Lower leg skin (tissue), 4 donors: ENCODE measurements at regions not wholly inside any gene's neighbourhood (a gene's known extent, or its start where the extent isn't known, plus 50 kb on each side); places are given as distances from the start of the nearest gene placed in this dataset.

Experiments
- DNase-seq, 2 donors: peaks; one replicate each; pipeline ENCODE4 v3.0.0-alpha.2; 2019; ENCODE audit warnings: low spot score in 2 of 2
- H3K4me3 ChIP-seq: fragments of 200-600 bp; sonication (generic); 2 replicates; pipeline ENCODE4 v1.5.1; 2017; ENCODE audit warnings: mild to moderate bottlenecking, low read depth; ENCODE audit not compliant: poor library complexity, severe bottlenecking
- POLR2A ChIP-seq, 2 donors: fragments of 450-650 bp; IDR thresholded peaks; one replicate each; pipeline ENCODE4 v1.6.1; 2016 to 2017; ENCODE audit warnings: antibody characterized with exemption in 2 of 2, mild to moderate bottlenecking in 1 of 2, moderate library complexity in 1 of 2
- WGBS, 2 donors: methylation state at CpG; one replicate each; pipeline ENCODE4 v1.1.5; 2018; 5-methylcytosine and 5-hydroxymethylcytosine counted together
- intact Hi-C: fragments of 100-400 bp; cut with DNase I; formaldehyde crosslinking; loops from one replicate; pipeline ENCODE4 v1.15.0; 2023; ENCODE audit warnings: low total_unique reads
- TF ChIP-seq, protein P1 (sequence below), 3 donors: fragments of 450-650 bp; IDR thresholded peaks; one replicate each; pipeline ENCODE4 v1.5.1; 2016; ENCODE audit warnings: antibody characterized with exemption in 3 of 3, mild to moderate bottlenecking in 3 of 3, moderate library complexity in 2 of 3

GRCh38 chr7:11950942-11951341 is 118.9 kb upstream of the THSD7A start:
- TF ChIP-seq, protein P1, sequence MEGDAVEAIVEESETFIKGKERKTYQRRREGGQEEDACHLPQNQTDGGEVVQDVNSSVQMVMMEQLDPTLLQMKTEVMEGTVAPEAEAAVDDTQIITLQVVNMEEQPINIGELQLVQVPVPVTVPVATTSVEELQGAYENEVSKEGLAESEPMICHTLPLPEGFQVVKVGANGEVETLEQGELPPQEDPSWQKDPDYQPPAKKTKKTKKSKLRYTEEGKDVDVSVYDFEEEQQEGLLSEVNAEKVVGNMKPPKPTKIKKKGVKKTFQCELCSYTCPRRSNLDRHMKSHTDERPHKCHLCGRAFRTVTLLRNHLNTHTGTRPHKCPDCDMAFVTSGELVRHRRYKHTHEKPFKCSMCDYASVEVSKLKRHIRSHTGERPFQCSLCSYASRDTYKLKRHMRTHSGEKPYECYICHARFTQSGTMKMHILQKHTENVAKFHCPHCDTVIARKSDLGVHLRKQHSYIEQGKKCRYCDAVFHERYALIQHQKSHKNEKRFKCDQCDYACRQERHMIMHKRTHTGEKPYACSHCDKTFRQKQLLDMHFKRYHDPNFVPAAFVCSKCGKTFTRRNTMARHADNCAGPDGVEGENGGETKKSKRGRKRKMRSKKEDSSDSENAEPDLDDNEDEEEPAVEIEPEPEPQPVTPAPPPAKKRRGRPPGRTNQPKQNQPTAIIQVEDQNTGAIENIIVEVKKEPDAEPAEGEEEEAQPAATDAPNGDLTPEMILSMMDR (IDR thresholded peaks at IDR 0.05) = no peak
- no peak for TF ChIP-seq POLR2A (IDR thresholded peaks at IDR 0.05)
- DNase-seq = no peak
- H3K4me3 ChIP-seq = no peak overlapping the region
- intact Hi-C loops = no loop called here
- 87 to 89% methylated on average over 3 of the region's 3 CpGs for WGBS, 2 donors

DNA sequence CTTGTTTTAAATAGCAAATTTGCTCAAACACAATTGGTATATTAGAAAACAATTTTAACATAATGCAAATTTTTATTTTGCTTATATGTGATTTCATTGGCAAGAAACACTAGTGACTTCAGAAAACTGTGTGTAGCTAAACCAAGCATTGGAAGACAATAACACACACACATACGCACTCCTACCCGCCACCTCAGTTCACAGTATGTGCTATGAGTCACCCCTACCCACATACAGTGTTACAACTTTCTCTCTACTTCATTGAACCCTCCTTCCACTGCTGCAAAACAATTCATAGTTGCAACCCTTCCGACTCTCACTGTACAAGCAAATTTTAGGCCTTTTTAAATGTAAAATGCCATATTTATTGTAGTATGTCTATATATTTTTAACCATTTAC is 119.9 kb upstream of the THSD7A start:
- 79 to 85% methylated on average over 3 of the region's 3 CpGs for WGBS, 2 donors
- DNase-seq = no peak
- no peak overlapping the region for H3K4me3 ChIP-seq
- no peak for TF ChIP-seq POLR2A (IDR thresholded peaks at IDR 0.05)
- TF ChIP-seq, protein P1 (IDR thresholded peaks at IDR 0.05) = no peak
- intact Hi-C loops = no loop called here

DNA sequence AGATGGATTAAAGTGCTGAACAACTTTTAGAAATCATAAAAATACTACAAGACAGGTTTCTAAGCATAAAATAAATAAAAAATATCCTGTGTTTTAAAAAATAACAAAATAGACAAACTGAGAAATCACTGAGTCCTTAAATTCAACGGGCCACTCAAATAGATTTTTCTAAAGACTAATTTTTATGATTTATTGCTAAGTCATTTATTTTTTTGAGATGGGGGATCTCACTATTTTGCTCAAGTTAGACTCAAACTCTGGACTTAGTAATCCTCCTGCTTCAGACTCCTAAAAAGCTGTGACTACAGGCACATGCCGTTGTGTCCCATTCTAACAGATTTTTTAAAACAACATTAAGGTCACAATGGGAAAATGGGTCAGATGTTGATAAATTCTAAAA is 121.0 kb upstream of the THSD7A start:
- 71 to 84% methylated on average over 2 of the region's 2 CpGs for WGBS, 2 donors
- intact Hi-C loops = no loop called here
- H3K4me3 ChIP-seq = no peak overlapping the region
- no peak for DNase-seq
- TF ChIP-seq, protein P1 (IDR thresholded peaks at IDR 0.05) = no peak
- no peak for TF ChIP-seq POLR2A (IDR thresholded peaks at IDR 0.05)

DNA sequence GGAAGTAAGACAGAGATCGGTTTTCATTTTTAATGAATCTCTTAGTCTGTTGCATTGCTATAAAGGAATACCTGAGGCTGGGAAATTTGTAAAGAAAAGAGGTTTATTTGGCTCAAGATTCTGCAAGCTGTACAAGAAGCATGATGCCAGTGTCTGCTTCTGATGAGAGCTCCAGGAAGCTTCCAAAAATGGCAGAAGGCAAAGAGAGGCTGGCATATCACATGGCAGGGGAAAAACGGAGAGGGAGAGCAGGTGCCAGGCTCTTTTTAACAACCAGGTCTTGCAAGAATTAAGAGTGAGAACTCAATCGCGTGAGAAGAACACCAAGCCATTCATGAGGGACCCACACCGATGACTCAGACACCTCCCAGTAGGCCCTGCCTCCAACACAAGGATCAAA is 125.0 kb upstream of the THSD7A start:
- intact Hi-C loops = no loop called here
- WGBS, 2 donors = 63 to 84% methylated on average over 5 of the region's 5 CpGs
- TF ChIP-seq, protein P1 (IDR thresholded peaks at IDR 0.05) = no peak
- TF ChIP-seq POLR2A (IDR thresholded peaks at IDR 0.05) = no peak
- DNase-seq = no peak
- no peak overlapping the region for H3K4me3 ChIP-seq

- 29 to 66% methylated on average over 1 of the region's 1 CpG for WGBS, 2 donors
- intact Hi-C loops = no loop called here
- no peak overlapping the region for H3K4me3 ChIP-seq
- TF ChIP-seq POLR2A (IDR thresholded peaks at IDR 0.05) = no peak
- TF ChIP-seq, protein P1 (IDR thresholded peaks at IDR 0.05) = no peak
- no peak for DNase-seq
Observed at GRCh38 chr7:11957956-11958355, 126.0 kb upstream of the THSD7A start.

DNA sequence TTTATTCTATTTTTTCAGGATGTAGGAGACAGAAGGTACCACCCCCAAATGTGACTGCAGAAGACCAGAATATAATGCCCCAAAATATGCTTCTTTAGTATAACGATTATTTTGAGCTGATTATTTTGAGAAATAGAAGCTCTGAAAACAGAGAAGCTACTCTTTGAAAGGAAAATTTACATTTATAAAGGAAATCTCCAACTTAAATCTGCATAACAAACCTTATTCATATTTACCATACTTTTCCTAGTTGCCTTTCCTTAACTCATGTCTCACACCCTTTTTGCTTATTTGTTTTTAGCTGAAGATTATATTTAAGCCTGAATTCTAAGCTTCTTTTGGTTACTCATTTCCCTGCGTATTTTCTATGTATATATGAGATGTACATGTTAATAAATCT is 127.1 kb upstream of the THSD7A start:
- TF ChIP-seq, protein P1 (IDR thresholded peaks at IDR 0.05) = no peak
- no peak for TF ChIP-seq POLR2A (IDR thresholded peaks at IDR 0.05)
- DNase-seq = no peak
- intact Hi-C loops = no loop called here
- 80 to 83% methylated on average over 2 of the region's 2 CpGs for WGBS, 2 donors
- H3K4me3 ChIP-seq = no peak overlapping the region
